Stimulated activated effector memory CD8-positive, alpha-beta T cell treated with anti-CD3 and anti-CD28 coated beads, Interleukin-12 subunit alpha, Interleukin-12 subunit beta, amount 100 ng/mL, for 72 hours (primary cell): ENCODE measurements at regions not wholly inside any gene's neighbourhood (a gene's known extent, or its start where the extent isn't known, plus 50 kb on each side); places are given as distances from the start of the nearest gene placed in this dataset.
"Not testable (repeated sequence)": the region's sequence is repeated elsewhere in the genome, so short reads cannot be mapped to it uniquely, and the experiment has no call there.

Experiments used
- ATAC-seq: fragments of 150-1000 bp; cut with Tn5 transposase; 2 replicates; pipeline ENCODE4 v1.10.0; 2021
- DNase-seq, 2 donors: peaks; one replicate each; pipeline ENCODE4 v3.0.0; 2021 to 2022; ENCODE audit warnings: low spot score in 2 of 2
- H3K27ac Mint-ChIP-seq: one replicate; pipeline ENCODE4 v1.8.0; 2022; ENCODE audit warnings: mild to moderate bottlenecking, mixed read lengths
- H3K36me3 Mint-ChIP-seq: one replicate; pipeline ENCODE4 v1.8.0; 2022; ENCODE audit warnings: mild to moderate bottlenecking, mixed read lengths
- H3K4me1 Mint-ChIP-seq: one replicate; pipeline ENCODE4 v1.8.0; 2022; ENCODE audit warnings: mixed read lengths
- H3K4me3 Mint-ChIP-seq: one replicate; pipeline ENCODE4 v1.8.0; 2022; ENCODE audit warnings: mild to moderate bottlenecking, mixed read lengths
- H3K9me3 Mint-ChIP-seq: one replicate; pipeline ENCODE4 v1.8.0; 2022; ENCODE audit warnings: mixed read lengths

- no peak for ATAC-seq
- Mint-ChIP-seq H3K27ac (no peak overlapping the region), H3K4me3 (no peak overlapping the region), H3K36me3 (no peaks in the 10 kb centered on the region), H3K4me1 (no peaks in the 10 kb centered on the region), H3K9me3 (peaks cover 3% of the 10 kb centered on the region)
- no peak for DNase-seq
Measured at GRCh38 chr2:43003702-43004101, 211.3 kb upstream of the HAAO start.

- no peak overlapping the region for H3K4me3 Mint-ChIP-seq
- no peak for DNase-seq
- ATAC-seq, result no peak
Measured at GRCh38 chr2:43001787-43002468, 209.5 kb upstream of the HAAO start.

GRCh38 chr2:43001055-43001378 lies 208.6 kb upstream of the HAAO start:
- H3K9me3 Mint-ChIP-seq, result no peaks in the 10 kb centered on the region

More at GRCh38 chr2:43001787-43002468, 209.5 kb upstream of the HAAO start:
- Mint-ChIP-seq H3K36me3 (no peaks in the 10 kb centered on the region), H3K9me3 (no peaks in the 10 kb centered on the region), H3K4me1 (no peaks in the 10 kb centered on the region), H3K27ac (no peak overlapping the region)

GRCh38 chr2:43000242-43001054 lies 208.1 kb upstream of the HAAO start:
- Mint-ChIP-seq H3K36me3 (no peaks in the 10 kb centered on the region), H3K27ac (no peak overlapping the region), H3K4me1 (no peaks in the 10 kb centered on the region), H3K4me3 (no peak overlapping the region), H3K9me3 (no peaks in the 10 kb centered on the region)
- no peak for DNase-seq
- ATAC-seq, result peak; percentile 26

More at GRCh38 chr2:43001055-43001378, 208.6 kb upstream of the HAAO start:
- ATAC-seq (no peak), DNase-seq (no peak)
- H3K36me3 Mint-ChIP-seq, result no peaks in the 10 kb centered on the region
- H3K4me3 Mint-ChIP-seq, result no peak overlapping the region
- no peak overlapping the region for H3K27ac Mint-ChIP-seq
- no peaks in the 10 kb centered on the region for H3K4me1 Mint-ChIP-seq

- DNase-seq, result no peak
- no peak overlapping the region for H3K27ac Mint-ChIP-seq
- H3K4me1 Mint-ChIP-seq, result no peaks in the 10 kb centered on the region
- H3K4me3 Mint-ChIP-seq, result no peak overlapping the region
- no peaks in the 10 kb centered on the region for H3K36me3 Mint-ChIP-seq
- no peak for ATAC-seq
- H3K9me3 Mint-ChIP-seq, result no peaks in the 10 kb centered on the region
Measured at GRCh38 chr2:42999856-43000241, 207.5 kb upstream of the HAAO start.

GRCh38 chr2:42999391-42999841 lies 207.0 kb upstream of the HAAO start:
- Mint-ChIP-seq H3K4me3 (no peak overlapping the region), H3K27ac (no peak overlapping the region), H3K4me1 (no peaks in the 10 kb centered on the region), H3K9me3 (no peaks in the 10 kb centered on the region), H3K36me3 (no peaks in the 10 kb centered on the region)
- ATAC-seq (no peak), DNase-seq (no peak)

- Mint-ChIP-seq H3K36me3 (no peaks in the 10 kb centered on the region), H3K4me1 (no peaks in the 10 kb centered on the region), H3K9me3 (no peaks in the 10 kb centered on the region), H3K27ac (no peak overlapping the region), H3K4me3 (no peak overlapping the region)
- no peak for DNase-seq
- no peak for ATAC-seq
Measured at GRCh38 chr2:42998721-42999120, 206.3 kb upstream of the HAAO start.

- no peak overlapping the region for H3K27ac Mint-ChIP-seq
- no peak overlapping the region for H3K4me3 Mint-ChIP-seq
- H3K4me1 Mint-ChIP-seq, result no peaks in the 10 kb centered on the region
- no peak for DNase-seq
- H3K36me3 Mint-ChIP-seq, result no peaks in the 10 kb centered on the region
- ATAC-seq, result no peak
- no peaks in the 10 kb centered on the region for H3K9me3 Mint-ChIP-seq
Measured at GRCh38 chr2:42996528-42996927, 204.1 kb upstream of the HAAO start.

GRCh38 chr2:42995752-42996422 lies 203.5 kb upstream of the HAAO start:
- H3K27ac Mint-ChIP-seq, result no peak overlapping the region
- ATAC-seq (no peak), DNase-seq (no peak)
- no peaks in the 10 kb centered on the region for H3K4me1 Mint-ChIP-seq
- H3K36me3 Mint-ChIP-seq, result no peaks in the 10 kb centered on the region
- no peaks in the 10 kb centered on the region for H3K9me3 Mint-ChIP-seq
- H3K4me3 Mint-ChIP-seq, result no peak overlapping the region

GRCh38 chr2:42989283-42990081 lies 197.1 kb upstream of the HAAO start:
- not testable (repeated sequence) for H3K36me3 Mint-ChIP-seq, H3K27ac Mint-ChIP-seq, H3K4me1 Mint-ChIP-seq, H3K4me3 Mint-ChIP-seq, H3K9me3 Mint-ChIP-seq, DNase-seq, ATAC-seq

GRCh38 chr2:42988055-42988454 lies 195.7 kb upstream of the HAAO start:
- H3K4me3 Mint-ChIP-seq, H3K27ac Mint-ChIP-seq, DNase-seq, ATAC-seq, H3K4me1 Mint-ChIP-seq, H3K36me3 Mint-ChIP-seq, H3K9me3 Mint-ChIP-seq: not testable (repeated sequence)

- no peak for DNase-seq
- Mint-ChIP-seq H3K9me3 (no peaks in the 10 kb centered on the region), H3K4me3 (no peak overlapping the region), H3K4me1 (no peaks in the 10 kb centered on the region), H3K27ac (no peak overlapping the region), H3K36me3 (no peaks in the 10 kb centered on the region)
- ATAC-seq, result no peak
Measured at GRCh38 chr2:42987112-42987922, 194.9 kb upstream of the HAAO start.

- H3K9me3 Mint-ChIP-seq, result no peaks in the 10 kb centered on the region
- no peaks in the 10 kb centered on the region for H3K4me1 Mint-ChIP-seq
- H3K4me3 Mint-ChIP-seq, result no peak overlapping the region
- DNase-seq, result no peak
- no peaks in the 10 kb centered on the region for H3K36me3 Mint-ChIP-seq
- no peak overlapping the region for H3K27ac Mint-ChIP-seq
- ATAC-seq, result no peak
Measured at GRCh38 chr2:42984617-42985016, 192.2 kb upstream of the HAAO start.

GRCh38 chr2:42984081-42984480 lies 191.7 kb upstream of the HAAO start:
- no peak for DNase-seq
- no peaks in the 10 kb centered on the region for H3K36me3 Mint-ChIP-seq
- H3K9me3 Mint-ChIP-seq, result no peaks in the 10 kb centered on the region
- ATAC-seq, result no peak
- no peak overlapping the region for H3K4me3 Mint-ChIP-seq
- no peaks in the 10 kb centered on the region for H3K4me1 Mint-ChIP-seq
- H3K27ac Mint-ChIP-seq, result no peak overlapping the region
